GM18909 (cell line): ENCODE measurements at regions not wholly inside any gene's neighbourhood (a gene's known extent, or its start where the extent isn't known, plus 50 kb on each side); places are given as distances from the start of the nearest gene placed in this dataset.
"Not testable (repeated sequence)": the region's sequence is repeated elsewhere in the genome, so short reads cannot be mapped to it uniquely, and the experiment has no call there.

Experiments
- ATAC-seq: cut with Tn5 transposase; IDR thresholded peaks from one replicate; pipeline ENCODE4 v1.9.1; 2021; ENCODE audit warnings: mild to moderate bottlenecking; ENCODE audit not compliant: unreplicated experiment, poor library complexity

DNA sequence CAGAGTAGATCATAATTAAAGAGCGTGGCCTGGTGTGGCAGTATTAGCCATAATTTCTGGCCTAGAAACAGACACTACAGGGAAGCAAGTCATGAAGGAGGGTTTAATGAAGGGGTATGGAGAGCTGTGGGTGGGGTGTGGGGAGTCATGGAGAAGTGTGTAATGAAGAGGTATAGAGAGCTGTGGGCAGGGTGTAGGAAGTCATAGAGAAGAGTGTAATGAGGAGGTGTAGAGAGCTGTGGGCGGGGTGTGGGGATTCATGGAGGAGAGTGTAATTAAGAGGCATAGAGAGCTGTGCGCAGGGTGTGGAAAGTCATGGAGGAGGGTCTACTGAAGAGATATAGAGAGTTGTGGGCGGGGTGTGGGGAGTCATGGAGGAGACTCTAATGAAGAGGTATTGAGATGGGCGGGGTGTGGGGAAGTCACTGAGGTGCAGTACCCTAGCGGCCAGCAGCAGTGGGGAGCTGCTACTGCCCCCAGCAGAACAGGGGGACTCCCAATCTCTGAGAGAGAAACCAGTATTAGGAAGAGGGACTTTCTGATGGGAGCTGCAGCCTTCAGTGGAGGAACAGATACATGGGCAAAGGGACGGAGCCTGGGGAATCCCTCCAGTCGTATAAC lies 145.4 kb upstream of the FOXA2 start:
- no peak for ATAC-seq

DNA sequence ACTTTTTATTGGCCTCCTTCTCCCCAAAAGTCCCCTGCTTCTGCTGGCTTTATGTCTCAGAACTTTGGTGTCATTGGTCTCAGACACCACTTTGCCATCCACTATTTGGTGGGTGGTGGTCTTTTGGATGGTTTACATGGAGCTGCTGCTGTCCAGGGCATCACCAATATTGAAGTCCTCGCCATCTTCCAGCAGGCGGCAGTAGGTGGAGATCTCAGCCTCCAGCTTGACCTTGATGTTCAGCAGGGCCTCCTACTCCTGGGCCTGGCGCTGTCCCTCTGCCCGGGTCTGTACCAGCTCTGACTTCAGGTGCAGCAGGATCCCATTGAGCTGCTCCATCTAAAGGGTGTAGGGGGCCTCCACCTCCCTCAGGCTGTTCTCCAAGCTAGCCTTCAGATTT lies 148.4 kb upstream of the FOXA2 start:
- ATAC-seq, result no peak

DNA sequence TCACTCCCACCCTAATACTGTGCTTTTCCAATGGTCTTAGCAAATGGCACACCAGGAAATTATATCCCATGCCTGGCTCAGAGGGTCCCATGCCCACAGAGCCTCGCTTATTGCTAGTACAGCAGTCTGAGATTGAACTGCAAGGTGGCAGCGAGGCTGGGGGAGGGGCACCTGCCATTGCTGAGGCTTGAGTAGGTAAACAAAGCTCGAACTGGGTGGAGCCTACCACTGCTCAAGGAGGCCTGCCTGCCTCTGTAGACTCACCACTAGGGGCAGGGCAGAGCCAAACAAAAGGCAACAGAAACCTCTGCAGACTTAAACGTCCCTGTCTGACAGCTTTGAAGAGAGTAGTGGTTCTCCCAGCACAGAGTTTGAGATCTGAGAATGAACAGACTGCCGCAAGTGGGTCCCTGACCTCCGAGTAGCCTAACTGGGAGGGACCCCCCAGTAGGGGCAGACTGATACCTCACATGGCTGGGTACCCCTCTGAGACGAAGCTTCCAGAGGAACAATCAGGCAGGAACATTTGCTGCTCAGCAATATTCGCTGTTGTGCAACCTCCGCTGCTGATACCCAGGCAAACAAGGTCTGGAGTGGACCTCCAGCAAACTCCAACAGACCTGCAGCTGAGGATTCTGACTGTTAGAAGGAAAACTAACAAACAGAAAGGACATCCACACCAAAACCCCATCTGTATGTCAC lies 150.7 kb upstream of the FOXA2 start:
- ATAC-seq, result not testable (repeated sequence)

GRCh38 chr20:22740829-22741228 lies 156.5 kb upstream of the FOXA2 start:
- ATAC-seq, result no peak

- ATAC-seq, result no peak
These were observed 160.2 kb upstream of the FOXA2 start for GRCh38 chr20:22744341-22745193.

GRCh38 chr20:22745194-22745500 lies 160.8 kb upstream of the FOXA2 start:
- no peak for ATAC-seq

GRCh38 chr20:22746957-22747356 lies 162.6 kb upstream of the FOXA2 start:
- ATAC-seq, result no peak

- ATAC-seq, result no peak
These were observed 168.0 kb upstream of the FOXA2 start for GRCh38 chr20:22752324-22752723.

DNA sequence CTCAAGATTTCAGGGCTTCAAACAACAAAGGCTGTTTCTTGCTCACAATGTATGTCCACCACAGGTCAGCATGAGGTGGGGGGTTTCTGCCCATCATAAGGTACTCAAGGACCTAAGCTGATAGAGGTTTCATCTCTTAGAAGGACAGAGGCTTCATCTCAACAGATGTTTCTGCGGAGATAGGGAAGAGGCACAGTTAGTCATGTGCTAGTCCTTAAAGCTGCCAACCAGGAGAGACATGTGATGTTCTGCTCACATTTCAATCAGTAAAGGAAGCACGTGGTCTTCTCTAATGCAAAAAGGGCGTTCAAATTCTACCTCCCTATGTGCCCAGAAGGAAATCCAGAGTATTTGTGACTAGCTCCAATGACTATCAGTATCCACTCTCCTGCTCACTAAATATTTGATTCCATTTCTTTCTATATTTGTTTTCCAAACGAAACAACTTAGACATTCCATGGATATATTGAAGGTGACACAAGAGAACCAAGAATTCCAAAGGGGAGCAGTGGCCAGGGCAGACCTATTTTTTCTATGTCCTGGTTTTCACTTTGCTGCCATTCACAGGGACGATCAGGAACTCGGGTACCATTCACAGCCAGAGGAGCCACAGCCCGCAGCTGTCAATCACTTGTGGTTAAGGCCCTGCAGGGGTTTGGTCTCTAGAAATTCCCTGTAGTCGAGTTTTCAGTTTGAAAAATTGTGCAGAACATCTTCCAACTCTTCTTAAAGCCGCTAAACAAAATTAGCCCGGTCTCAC lies 173.2 kb upstream of the FOXA2 start:
- ATAC-seq, result no peak

- ATAC-seq, result no peak
These were observed 174.4 kb upstream of the FOXA2 start for GRCh38 chr20:22758815-22759214.

DNA sequence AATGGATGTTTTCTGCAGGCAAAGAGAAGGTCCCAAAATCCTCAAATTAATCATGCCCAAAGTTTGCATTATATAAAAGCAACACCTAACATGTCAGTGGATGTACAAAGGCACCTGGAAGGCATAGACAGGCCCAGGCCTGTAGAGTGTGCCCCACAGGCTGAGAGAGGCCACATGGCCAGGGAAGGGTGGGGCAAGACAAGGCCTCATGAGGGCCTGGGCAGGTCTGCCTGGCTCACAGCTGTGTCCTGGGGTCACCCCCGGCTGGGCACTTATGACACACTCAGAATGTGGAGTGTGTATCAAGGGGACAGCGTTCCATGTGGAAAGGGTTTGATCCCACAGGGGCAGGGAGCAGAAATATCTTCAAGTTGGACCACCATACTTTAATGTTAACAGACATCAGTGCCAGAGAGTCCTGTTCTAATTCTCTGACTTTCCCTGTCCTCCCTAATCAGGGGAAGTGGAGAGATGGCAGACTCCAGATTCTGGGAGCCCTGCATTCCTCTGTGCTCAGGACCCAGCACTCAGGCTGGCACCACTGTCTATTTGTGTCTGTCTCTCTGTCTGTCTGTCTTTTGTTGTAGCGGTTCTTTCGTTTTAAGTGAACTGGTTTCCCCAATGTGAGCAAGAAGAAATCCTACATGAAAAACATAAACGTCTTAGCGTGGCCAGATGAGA lies 178.3 kb upstream of the FOXA2 start:
- no peak for ATAC-seq

- no peak for ATAC-seq
These were observed 179.0 kb upstream of the FOXA2 start for GRCh38 chr20:22763257-22763906.

DNA sequence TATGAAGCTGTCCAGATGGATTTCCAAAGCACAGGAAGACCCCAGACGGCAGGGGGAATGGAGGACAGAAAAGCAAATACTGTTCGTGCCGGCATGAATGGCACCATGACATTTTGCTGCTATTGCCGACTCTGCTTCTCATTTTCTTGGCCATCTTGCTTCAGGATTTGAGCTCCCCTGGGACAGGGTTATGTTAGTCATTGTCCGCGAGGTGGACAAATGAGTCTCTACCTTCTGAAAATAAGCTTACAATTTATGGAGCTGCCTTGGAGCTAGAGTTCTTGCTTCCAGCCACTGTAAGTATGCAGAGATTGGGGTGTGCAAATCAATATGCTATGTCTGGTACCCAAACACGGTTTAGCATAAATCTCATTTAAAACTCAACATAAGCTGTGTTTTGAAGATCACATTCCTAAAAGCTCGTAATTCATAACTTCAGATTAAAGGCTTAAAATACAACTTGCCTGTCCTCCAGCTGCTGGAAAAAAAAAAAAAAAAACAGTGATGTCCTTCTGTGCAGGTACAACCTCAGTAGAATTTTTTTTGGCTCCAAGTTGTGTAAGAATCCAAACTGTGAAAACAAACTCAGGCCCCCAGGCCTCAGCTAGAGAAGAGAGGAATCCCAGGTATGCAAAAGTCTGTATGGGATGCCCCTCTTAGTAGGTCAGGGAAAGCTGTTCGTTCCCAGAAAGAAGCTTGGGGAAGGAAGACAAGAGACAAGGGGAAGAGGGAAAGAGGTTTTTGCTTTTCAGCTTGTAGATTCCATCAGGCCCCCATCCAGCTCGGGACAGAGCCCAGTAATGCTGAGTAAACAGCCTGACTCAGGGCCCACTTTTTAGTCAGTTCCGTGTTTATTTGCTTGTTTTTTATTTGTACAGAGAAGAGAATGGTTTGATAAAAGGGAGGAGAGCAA lies 184.2 kb upstream of the FOXA2 start:
- no peak for ATAC-seq

GRCh38 chr20:22770241-22770800 lies 185.9 kb upstream of the FOXA2 start:
- no peak for ATAC-seq

GRCh38 chr20:22771706-22772105 lies 187.3 kb upstream of the FOXA2 start:
- no peak for ATAC-seq

DNA sequence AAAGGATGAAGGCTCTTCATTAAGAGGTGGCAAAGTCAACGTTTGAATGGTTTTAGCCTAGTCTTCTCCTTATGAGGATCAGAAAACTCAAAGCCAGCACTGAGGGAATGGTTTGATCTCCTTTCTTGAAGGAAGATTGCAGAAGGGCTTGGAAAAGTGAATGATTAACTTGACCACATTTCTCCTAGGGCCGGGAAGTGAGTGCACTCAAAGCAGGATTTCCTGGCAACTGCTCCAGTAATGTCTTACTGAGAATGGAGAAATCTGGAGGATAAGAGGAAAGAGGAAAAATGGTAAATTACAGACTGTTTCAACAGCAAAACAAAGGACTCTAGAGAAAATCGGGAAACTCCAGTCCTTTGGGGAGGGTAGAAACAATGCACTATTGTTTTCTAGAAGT lies 189.0 kb upstream of the FOXA2 start:
- no peak for ATAC-seq

GRCh38 chr20:22775256-22775655 lies 190.9 kb upstream of the FOXA2 start:
- ATAC-seq, result no peak

DNA sequence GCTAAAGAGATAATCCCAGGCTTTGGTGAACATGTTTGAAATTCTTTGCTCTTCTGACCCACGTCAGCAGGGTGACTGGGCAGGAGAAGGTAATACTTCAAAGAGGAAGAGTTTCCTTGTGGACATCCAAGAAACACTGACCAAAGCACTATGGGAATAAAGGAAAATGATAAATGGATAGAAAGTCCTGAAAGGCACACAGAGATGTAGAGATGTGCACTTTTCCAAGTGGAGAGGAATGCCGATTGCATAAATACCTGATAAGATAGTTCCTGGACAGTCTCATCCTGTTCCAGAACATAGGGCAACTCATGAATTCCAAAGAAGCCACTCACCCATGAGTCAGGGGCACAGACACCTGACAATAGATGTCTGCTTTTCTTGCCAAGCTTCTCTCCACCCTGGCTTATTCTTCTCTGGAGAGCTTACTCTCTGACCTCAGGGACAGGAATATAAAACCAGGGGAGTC lies 191.3 kb upstream of the FOXA2 start:
- no peak for ATAC-seq
